ENCODE measurements at regions not wholly inside any gene's neighbourhood (a gene's known extent, or its start where the extent isn't known, plus 50 kb on each side); places are given as distances from the start of the nearest gene placed in this dataset.

DNA sequence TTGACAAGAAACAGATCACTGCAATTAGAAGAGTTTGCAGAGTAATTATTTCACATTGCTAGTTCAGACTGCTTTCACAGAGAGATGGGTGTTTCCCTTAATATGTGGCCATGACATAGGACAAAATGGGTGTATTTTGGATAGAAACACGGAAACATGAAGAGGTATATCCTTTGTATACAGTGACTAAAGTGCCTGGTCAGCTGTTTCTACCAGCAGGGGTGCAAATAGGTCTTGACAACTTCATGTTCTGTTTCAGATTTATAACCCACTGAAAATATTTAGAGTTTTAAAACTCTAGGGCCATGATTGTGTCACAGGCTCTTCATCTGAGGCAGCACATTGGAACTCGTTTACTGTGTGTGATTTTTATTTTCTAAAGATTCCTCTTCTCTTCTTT lies 357.1 kb upstream of the TNP1 start:
- TF ChIP-seq, protein P1, sequence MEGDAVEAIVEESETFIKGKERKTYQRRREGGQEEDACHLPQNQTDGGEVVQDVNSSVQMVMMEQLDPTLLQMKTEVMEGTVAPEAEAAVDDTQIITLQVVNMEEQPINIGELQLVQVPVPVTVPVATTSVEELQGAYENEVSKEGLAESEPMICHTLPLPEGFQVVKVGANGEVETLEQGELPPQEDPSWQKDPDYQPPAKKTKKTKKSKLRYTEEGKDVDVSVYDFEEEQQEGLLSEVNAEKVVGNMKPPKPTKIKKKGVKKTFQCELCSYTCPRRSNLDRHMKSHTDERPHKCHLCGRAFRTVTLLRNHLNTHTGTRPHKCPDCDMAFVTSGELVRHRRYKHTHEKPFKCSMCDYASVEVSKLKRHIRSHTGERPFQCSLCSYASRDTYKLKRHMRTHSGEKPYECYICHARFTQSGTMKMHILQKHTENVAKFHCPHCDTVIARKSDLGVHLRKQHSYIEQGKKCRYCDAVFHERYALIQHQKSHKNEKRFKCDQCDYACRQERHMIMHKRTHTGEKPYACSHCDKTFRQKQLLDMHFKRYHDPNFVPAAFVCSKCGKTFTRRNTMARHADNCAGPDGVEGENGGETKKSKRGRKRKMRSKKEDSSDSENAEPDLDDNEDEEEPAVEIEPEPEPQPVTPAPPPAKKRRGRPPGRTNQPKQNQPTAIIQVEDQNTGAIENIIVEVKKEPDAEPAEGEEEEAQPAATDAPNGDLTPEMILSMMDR (IDR thresholded peaks at IDR 0.05): no peak
- TF ChIP-seq POLR2A (IDR thresholded peaks at IDR 0.05): no peak
